ENCODE measurements at regions not wholly inside any gene's neighbourhood (a gene's known extent, or its start where the extent isn't known, plus 50 kb on each side); places are given as distances from the start of the nearest gene placed in this dataset.
"Not testable (repeated sequence)": the region's sequence is repeated elsewhere in the genome, so short reads cannot be mapped to it uniquely, and the experiment has no call there.

DNA sequence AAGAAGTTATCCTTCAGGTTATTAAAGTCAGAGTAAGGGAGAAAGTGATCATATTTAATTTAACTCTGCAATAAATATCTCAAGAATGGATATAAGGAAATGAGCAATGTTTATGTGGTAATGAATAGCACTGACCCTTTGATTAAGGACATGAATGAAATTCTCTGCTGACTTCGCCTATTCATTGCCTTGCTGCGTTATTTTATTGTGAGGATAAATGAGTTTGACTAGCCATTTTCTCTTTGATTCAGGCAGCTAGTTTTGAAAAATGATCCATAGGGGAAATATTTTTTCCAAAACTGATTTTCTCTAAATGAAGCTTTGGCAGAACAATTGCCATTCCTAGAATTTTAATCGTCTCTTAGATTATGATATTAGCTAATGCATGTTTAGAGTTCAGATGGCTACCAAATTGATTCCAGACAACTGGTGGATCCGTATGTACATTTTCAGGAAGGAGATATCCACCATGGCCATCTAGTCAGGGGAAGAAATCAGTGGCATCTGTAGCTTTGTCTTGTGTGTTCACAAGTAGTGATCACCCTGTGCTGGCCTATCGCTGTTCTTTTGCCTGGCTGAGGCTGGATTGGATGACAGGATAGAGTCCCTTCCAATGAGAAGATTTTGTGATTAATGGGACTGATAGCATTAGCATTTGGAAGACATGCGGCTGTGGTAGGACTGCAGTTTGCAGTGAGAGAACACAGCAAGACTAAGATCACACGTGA, 302.3 kb upstream of the RGS6 start:
- no peak overlapping the region for H3K4me3 Mint-ChIP-seq
- no peaks in the 10 kb centered on the region for H3K9me3 ChIP-seq (ENCODE audit: control insufficient read depth, insufficient read depth, low read length)
- no peaks in the 10 kb centered on the region for H3K9me3 Mint-ChIP-seq
- H3K4me1 ChIP-seq (ENCODE audit: control insufficient read depth, insufficient read depth, low read length), result no peaks in the 10 kb centered on the region
- H3K4me3 ChIP-seq (ENCODE audit: low read length), result no peak overlapping the region
- no peaks in the 10 kb centered on the region for H3K27me3 Mint-ChIP-seq (ENCODE audit: low read depth in 2 of 2)
- 96% methylated on average over 7 of the region's 7 CpGs for WGBS (ENCODE audit: insufficient coverage)
- H3K27ac ChIP-seq (ENCODE audit: low read length), result no peak overlapping the region
- no peak for ATAC-seq
- TF ChIP-seq, protein P1, sequence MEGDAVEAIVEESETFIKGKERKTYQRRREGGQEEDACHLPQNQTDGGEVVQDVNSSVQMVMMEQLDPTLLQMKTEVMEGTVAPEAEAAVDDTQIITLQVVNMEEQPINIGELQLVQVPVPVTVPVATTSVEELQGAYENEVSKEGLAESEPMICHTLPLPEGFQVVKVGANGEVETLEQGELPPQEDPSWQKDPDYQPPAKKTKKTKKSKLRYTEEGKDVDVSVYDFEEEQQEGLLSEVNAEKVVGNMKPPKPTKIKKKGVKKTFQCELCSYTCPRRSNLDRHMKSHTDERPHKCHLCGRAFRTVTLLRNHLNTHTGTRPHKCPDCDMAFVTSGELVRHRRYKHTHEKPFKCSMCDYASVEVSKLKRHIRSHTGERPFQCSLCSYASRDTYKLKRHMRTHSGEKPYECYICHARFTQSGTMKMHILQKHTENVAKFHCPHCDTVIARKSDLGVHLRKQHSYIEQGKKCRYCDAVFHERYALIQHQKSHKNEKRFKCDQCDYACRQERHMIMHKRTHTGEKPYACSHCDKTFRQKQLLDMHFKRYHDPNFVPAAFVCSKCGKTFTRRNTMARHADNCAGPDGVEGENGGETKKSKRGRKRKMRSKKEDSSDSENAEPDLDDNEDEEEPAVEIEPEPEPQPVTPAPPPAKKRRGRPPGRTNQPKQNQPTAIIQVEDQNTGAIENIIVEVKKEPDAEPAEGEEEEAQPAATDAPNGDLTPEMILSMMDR (IDR thresholded peaks at IDR 0.05), result no peak
- DNase-seq, result no peak
- H3K27ac Mint-ChIP-seq, result no peak overlapping the region
- H3K27me3 ChIP-seq (ENCODE audit: control insufficient read depth, insufficient read depth, low read length), result no peaks in the 10 kb centered on the region
- H3K36me3 Mint-ChIP-seq, result peaks cover 16% of the 10 kb centered on the region
- intact Hi-C loops (cut with micrococcal nuclease), result no loop called here
- peaks cover 7% of the 10 kb centered on the region for H3K36me3 ChIP-seq (ENCODE audit: control insufficient read depth, insufficient read depth, low read length)
- H3K4me1 Mint-ChIP-seq, result no peaks in the 10 kb centered on the region

DNA sequence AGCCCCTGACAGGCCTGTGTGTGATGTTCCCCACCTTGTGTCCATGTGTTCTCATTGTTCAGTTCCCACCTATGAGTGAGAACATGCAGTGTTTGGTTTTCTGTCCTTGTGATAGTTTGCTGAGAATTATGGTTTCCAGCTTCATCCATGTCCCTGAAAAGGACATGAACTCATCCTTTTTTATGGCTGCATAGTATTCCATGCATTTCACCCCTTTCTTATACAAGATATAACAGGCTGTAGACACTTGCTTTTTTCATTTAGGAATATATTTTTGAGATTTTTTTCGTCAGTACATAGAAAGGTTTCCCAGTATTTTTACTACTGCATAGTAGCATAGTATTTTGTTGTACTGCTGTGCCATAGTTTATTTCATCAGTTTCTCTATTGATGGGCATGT, 301.2 kb upstream of the RGS6 start:
- H3K4me3 ChIP-seq (ENCODE audit: low read length); H3K9me3 ChIP-seq (ENCODE audit: control insufficient read depth, insufficient read depth, low read length); H3K27ac Mint-ChIP-seq; H3K27me3 Mint-ChIP-seq (ENCODE audit: low read depth in 2 of 2); H3K4me1 ChIP-seq (ENCODE audit: control insufficient read depth, insufficient read depth, low read length); H3K27ac ChIP-seq (ENCODE audit: low read length); ATAC-seq; H3K27me3 ChIP-seq (ENCODE audit: control insufficient read depth, insufficient read depth, low read length); H3K36me3 ChIP-seq (ENCODE audit: control insufficient read depth, insufficient read depth, low read length); H3K9me3 Mint-ChIP-seq; intact Hi-C loops (cut with micrococcal nuclease); DNase-seq; H3K4me3 Mint-ChIP-seq; H3K36me3 Mint-ChIP-seq; H3K4me1 Mint-ChIP-seq: not testable (repeated sequence)
- no CpG with 5 or more reads among the region's 1 CpG for WGBS (ENCODE audit: insufficient coverage)

DNA sequence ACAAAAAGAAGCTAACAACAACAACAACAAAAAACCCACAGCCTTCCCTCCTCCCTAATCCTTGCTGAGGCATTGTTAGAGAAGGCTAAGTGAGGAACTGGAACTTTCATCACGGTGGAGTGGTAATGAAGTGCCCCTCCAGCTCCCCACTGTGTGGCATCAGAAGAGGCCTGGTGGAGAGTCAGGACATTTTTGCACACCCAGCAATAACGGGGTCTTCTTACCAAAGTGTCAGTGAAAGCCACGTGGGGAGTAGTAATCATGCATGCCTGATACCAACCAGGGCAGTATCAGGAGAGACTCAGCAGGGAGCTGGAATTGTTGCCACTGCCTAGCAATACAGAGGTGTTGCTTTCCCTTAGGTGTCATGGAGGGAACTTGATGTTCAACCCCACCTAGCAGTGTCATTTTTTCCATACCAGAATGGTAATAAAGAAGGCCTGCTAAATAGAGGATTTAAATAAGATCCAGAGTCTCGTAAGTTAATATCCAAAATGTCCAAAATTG, 299.7 kb upstream of the RGS6 start:
- peaks cover 3% of the 10 kb centered on the region for H3K36me3 ChIP-seq (ENCODE audit: control insufficient read depth, insufficient read depth, low read length)
- H3K36me3 Mint-ChIP-seq, result peaks cover 10% of the 10 kb centered on the region
- TF ChIP-seq, protein P1 (IDR thresholded peaks at IDR 0.05), result no peak

DNA sequence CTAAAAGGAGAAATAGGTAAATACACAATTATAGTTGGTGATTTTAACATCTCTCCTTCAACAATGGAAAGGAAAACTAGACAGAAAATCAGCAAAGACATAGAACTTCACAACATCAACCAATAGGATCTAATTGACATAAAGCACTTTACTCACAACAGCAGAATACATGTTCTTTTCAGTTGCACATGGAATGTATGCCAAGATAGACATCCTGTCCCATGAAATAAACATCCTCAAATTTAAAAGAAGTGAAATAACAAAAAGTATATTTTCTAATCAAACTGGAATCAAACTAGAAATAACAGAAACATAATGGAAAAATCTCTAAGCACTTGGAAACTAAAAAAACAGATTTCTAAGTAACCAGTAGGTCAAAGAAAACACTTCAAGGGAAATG, 296.2 kb upstream of the RGS6 start:
- Histone ChIP-seq H3K4me3 (ENCODE audit: low read length) (no peak overlapping the region), H3K27ac (ENCODE audit: low read length) (no peak overlapping the region), H3K9me3 (ENCODE audit: control insufficient read depth, insufficient read depth, low read length) (no peaks in the 10 kb centered on the region), H3K4me1 (ENCODE audit: control insufficient read depth, insufficient read depth, low read length) (no peaks in the 10 kb centered on the region), H3K36me3 (ENCODE audit: control insufficient read depth, insufficient read depth, low read length) (no peaks in the 10 kb centered on the region), H3K27me3 (ENCODE audit: control insufficient read depth, insufficient read depth, low read length) (no peaks in the 10 kb centered on the region)
- H3K27ac Mint-ChIP-seq, result no peak overlapping the region
- peaks cover 16% of the 10 kb centered on the region for H3K36me3 Mint-ChIP-seq
- TF ChIP-seq, protein P1 (IDR thresholded peaks at IDR 0.05), result no peak
- no peaks in the 10 kb centered on the region for H3K4me1 Mint-ChIP-seq
- H3K4me3 Mint-ChIP-seq, result no peak overlapping the region
- H3K27me3 Mint-ChIP-seq (ENCODE audit: low read depth in 2 of 2), result no peaks in the 10 kb centered on the region
- DNase-seq (no peak), ATAC-seq (no peak)
- intact Hi-C loops (cut with micrococcal nuclease), result no loop called here
- H3K9me3 Mint-ChIP-seq, result peaks cover 0 to 3% of the 10 kb centered on the region in 2 donors

More for the DNA sequence above, 299.7 kb upstream of the RGS6 start:
- Histone ChIP-seq H3K9me3 (ENCODE audit: control insufficient read depth, insufficient read depth, low read length) (no peaks in the 10 kb centered on the region), H3K27me3 (ENCODE audit: control insufficient read depth, insufficient read depth, low read length) (no peaks in the 10 kb centered on the region), H3K4me1 (ENCODE audit: control insufficient read depth, insufficient read depth, low read length) (no peaks in the 10 kb centered on the region), H3K4me3 (ENCODE audit: low read length) (no peak overlapping the region), H3K27ac (ENCODE audit: low read length) (no peak overlapping the region)
- WGBS (ENCODE audit: insufficient coverage), result 100% methylated on average over 4 of the region's 4 CpGs
- DNase-seq (no peak), ATAC-seq (no peak)
- intact Hi-C loops (cut with micrococcal nuclease), result no loop called here
- no peaks in the 10 kb centered on the region for H3K4me1 Mint-ChIP-seq
- no peak overlapping the region for H3K4me3 Mint-ChIP-seq
- H3K27ac Mint-ChIP-seq, result no peak overlapping the region
- H3K27me3 Mint-ChIP-seq (ENCODE audit: low read depth in 2 of 2), result no peaks in the 10 kb centered on the region
- no peaks in the 10 kb centered on the region for H3K9me3 Mint-ChIP-seq
